ENCODE measurements at regions not wholly inside any gene's neighbourhood (a gene's known extent, or its start where the extent isn't known, plus 50 kb on each side); places are given as distances from the start of the nearest gene placed in this dataset.
A peak's percentile ranks its signal among the peaks of the same experiment; 100 is the strongest.

- FAIRE-seq, result no peak
- TF ChIP-seq TAF1 (IDR thresholded peaks at IDR 0.05; ENCODE audit: borderline replicate concordance, low read depth, low read length), result no peak
- no peak for TF ChIP-seq POLR2A (IDR thresholded peaks at IDR 0.05; ENCODE audit: low read depth, low read length)
- no peak for TF ChIP-seq POLR2AphosphoS5 (IDR thresholded peaks at IDR 0.05; ENCODE audit: low read depth, low read length)
- DNase-seq (ENCODE audit: insufficient read length), result no peak
Observed at GRCh38 chr6:53216301-53216700, 67.7 kb upstream of the GCM1 start.

GRCh38 chr6:53214172-53214571 is 65.5 kb upstream of the GCM1 start:
- TF ChIP-seq POLR2A (IDR thresholded peaks at IDR 0.05; ENCODE audit: low read depth, low read length), result no peak
- no peak for DNase-seq (ENCODE audit: insufficient read length)
- FAIRE-seq, result no peak

GRCh38 chr6:53210811-53211210 is 62.2 kb upstream of the GCM1 start:
- DNase-seq (ENCODE audit: insufficient read length) (no peak), FAIRE-seq (no peak)
- TF ChIP-seq TAF1 (IDR thresholded peaks at IDR 0.05; ENCODE audit: borderline replicate concordance, low read depth, low read length) (no peak), POLR2A (IDR thresholded peaks at IDR 0.05; ENCODE audit: low read depth, low read length) (no peak), POLR2AphosphoS5 (IDR thresholded peaks at IDR 0.05; ENCODE audit: low read depth, low read length) (no peak)

- DNase-seq (ENCODE audit: insufficient read length), result no peak
- TF ChIP-seq TAF1 (IDR thresholded peaks at IDR 0.05; ENCODE audit: borderline replicate concordance, low read depth, low read length), result no peak
- no peak for TF ChIP-seq POLR2AphosphoS5 (IDR thresholded peaks at IDR 0.05; ENCODE audit: low read depth, low read length)
- TF ChIP-seq POLR2A (IDR thresholded peaks at IDR 0.05; ENCODE audit: low read depth, low read length), result no peak
- no peak for FAIRE-seq
Observed at GRCh38 chr6:53209681-53210080, 61.0 kb upstream of the GCM1 start.

- DNase-seq (ENCODE audit: insufficient read length), result no peak
- no peak for FAIRE-seq
- no peak for TF ChIP-seq TAF1 (IDR thresholded peaks at IDR 0.05; ENCODE audit: borderline replicate concordance, low read depth, low read length)
- TF ChIP-seq POLR2A (IDR thresholded peaks at IDR 0.05; ENCODE audit: low read depth, low read length), result no peak
Observed at GRCh38 chr6:53205778-53206177, 57.1 kb upstream of the GCM1 start.

- DNase-seq (ENCODE audit: insufficient read length) (no peak), FAIRE-seq (no peak)
- no peak for TF ChIP-seq POLR2A (IDR thresholded peaks at IDR 0.05; ENCODE audit: low read depth, low read length)
- no peak for TF ChIP-seq POLR2AphosphoS5 (IDR thresholded peaks at IDR 0.05; ENCODE audit: low read depth, low read length)
- no peak for TF ChIP-seq TAF1 (IDR thresholded peaks at IDR 0.05; ENCODE audit: borderline replicate concordance, low read depth, low read length)
Observed at GRCh38 chr6:53203483-53203882, 54.8 kb upstream of the GCM1 start.

- FAIRE-seq, result no peak
- TF ChIP-seq TAF1 (IDR thresholded peaks at IDR 0.05; ENCODE audit: borderline replicate concordance, low read depth, low read length) (no peak), POLR2A (IDR thresholded peaks at IDR 0.05; ENCODE audit: low read depth, low read length) (no peak), POLR2AphosphoS5 (IDR thresholded peaks at IDR 0.05; ENCODE audit: low read depth, low read length) (no peak)
Observed at GRCh38 chr6:53202052-53202451, 53.4 kb upstream of the GCM1 start.

GRCh38 chr6:53201270-53201669 is 52.6 kb upstream of the GCM1 start:
- no peak for DNase-seq (ENCODE audit: insufficient read length)
- no peak for TF ChIP-seq POLR2AphosphoS5 (IDR thresholded peaks at IDR 0.05; ENCODE audit: low read depth, low read length)
- TF ChIP-seq TAF1 (IDR thresholded peaks at IDR 0.05; ENCODE audit: borderline replicate concordance, low read depth, low read length), result no peak
- TF ChIP-seq POLR2A (IDR thresholded peaks at IDR 0.05; ENCODE audit: low read depth, low read length), result no peak
- no peak for FAIRE-seq

More at GRCh38 chr6:53202052-53202451, 53.4 kb upstream of the GCM1 start:
- DNase-seq (ENCODE audit: insufficient read length), result no peak

- DNase-seq (ENCODE audit: insufficient read length) (no peak), FAIRE-seq (no peak)
- TF ChIP-seq TAF1 (IDR thresholded peaks at IDR 0.05; ENCODE audit: borderline replicate concordance, low read depth, low read length), result no peak
- TF ChIP-seq POLR2AphosphoS5 (IDR thresholded peaks at IDR 0.05; ENCODE audit: low read depth, low read length), result no peak
- TF ChIP-seq POLR2A (IDR thresholded peaks at IDR 0.05; ENCODE audit: low read depth, low read length), result no peak
Observed at GRCh38 chr6:53199765-53200164, 51.1 kb upstream of the GCM1 start.

GRCh38 chr6:53199156-53199555 is 50.5 kb upstream of the GCM1 start:
- DNase-seq (ENCODE audit: insufficient read length), result peak; percentile 33
- TF ChIP-seq POLR2A (IDR thresholded peaks at IDR 0.05; ENCODE audit: low read depth, low read length) (no peak), POLR2AphosphoS5 (IDR thresholded peaks at IDR 0.05; ENCODE audit: low read depth, low read length) (no peak), TAF1 (IDR thresholded peaks at IDR 0.05; ENCODE audit: borderline replicate concordance, low read depth, low read length) (no peak)
- peak; percentile 33 for FAIRE-seq
